ENCODE measurements at regions not wholly inside any gene's neighbourhood (a gene's known extent, or its start where the extent isn't known, plus 50 kb on each side); places are given as distances from the start of the nearest gene placed in this dataset.

- Histone ChIP-seq H3K27ac (no peak overlapping the region), H3K4me3 (no peak overlapping the region), H3K27me3 (no peaks in the 10 kb centered on the region), H3K36me3 (no peaks in the 10 kb centered on the region), H3K9me3 (no peaks in the 10 kb centered on the region), H3K4me1 (no peaks in the 10 kb centered on the region)
- ATAC-seq (peak; percentile 86), DNase-seq (peak; percentile 79)
- intact Hi-C loops (cut with DNase I), result loop anchor here (10.0 kb wide), 1 partner anchor 1690 kb away; the partner anchor contains the start of gene TMEM132B
- peak; percentile 91 for TF ChIP-seq CTCF (IDR thresholded peaks at IDR 0.05)
Observed at GRCh38 chr12:126874427-126875026, 1392.4 kb upstream of the TMEM132C start.

- TF ChIP-seq CTCF (IDR thresholded peaks at IDR 0.05), result no peak
- Histone ChIP-seq H3K4me1 (no peaks in the 10 kb centered on the region), H3K4me3 (no peak overlapping the region), H3K36me3 (no peaks in the 10 kb centered on the region), H3K9me3 (no peaks in the 10 kb centered on the region), H3K27ac (no peak overlapping the region), H3K27me3 (no peaks in the 10 kb centered on the region)
- intact Hi-C loops (cut with DNase I), result loop anchor here (10.0 kb wide), 1 partner anchor 1695 kb away; the partner anchor contains the start of gene TMEM132B
- DNase-seq, result no peak
- no peak for ATAC-seq
Observed at GRCh38 chr12:126879842-126880241, 1387.1 kb upstream of the TMEM132C start.

GRCh38 chr12:126883697-126884096, 1383.3 kb upstream of the TMEM132C start:
- Histone ChIP-seq H3K27me3 (no peaks in the 10 kb centered on the region), H3K9me3 (no peaks in the 10 kb centered on the region), H3K27ac (no peak overlapping the region), H3K4me3 (no peak overlapping the region), H3K36me3 (no peaks in the 10 kb centered on the region), H3K4me1 (no peaks in the 10 kb centered on the region)
- no peak for DNase-seq
- ATAC-seq, result no peak
- TF ChIP-seq CTCF (IDR thresholded peaks at IDR 0.05), result no peak
- intact Hi-C loops (cut with DNase I), result no loop called here

- ATAC-seq (no peak), DNase-seq (no peak)
- Histone ChIP-seq H3K4me3 (no peak overlapping the region), H3K9me3 (no peaks in the 10 kb centered on the region), H3K27ac (no peak overlapping the region), H3K36me3 (no peaks in the 10 kb centered on the region), H3K27me3 (no peaks in the 10 kb centered on the region), H3K4me1 (no peaks in the 10 kb centered on the region)
- intact Hi-C loops (cut with DNase I), result no loop called here
- no peak for TF ChIP-seq CTCF (IDR thresholded peaks at IDR 0.05)
Observed at GRCh38 chr12:126889501-126889900, 1377.5 kb upstream of the TMEM132C start.

- ATAC-seq (no peak), DNase-seq (no peak)
Observed at GRCh38 chr12:126890097-126890496, 1376.9 kb upstream of the TMEM132C start.

More at GRCh38 chr12:126890097-126890496, 1376.9 kb upstream of the TMEM132C start:
- no peak overlapping the region for H3K4me3 ChIP-seq
- intact Hi-C loops (cut with DNase I), result no loop called here
- no peak for TF ChIP-seq CTCF (IDR thresholded peaks at IDR 0.05)
- H3K4me1 ChIP-seq, result no peaks in the 10 kb centered on the region
- no peaks in the 10 kb centered on the region for H3K27me3 ChIP-seq
- no peak overlapping the region for H3K27ac ChIP-seq
- no peaks in the 10 kb centered on the region for H3K36me3 ChIP-seq
- H3K9me3 ChIP-seq, result no peaks in the 10 kb centered on the region

Data from upper lobe of right lung (tissue), 1 donor.